ENCODE measurements at regions not wholly inside any gene's neighbourhood (a gene's known extent, or its start where the extent isn't known, plus 50 kb on each side); places are given as distances from the start of the nearest gene placed in this dataset.

- 20% methylated on average over 4 of the region's 4 CpGs for WGBS (ENCODE audit: missing lambda C conversion rate)
- ATAC-seq, result no peak
Observed at GRCh38 chr9:11966786-11967185, 726.4 kb upstream of the TYRP1 start.

GRCh38 chr9:11968631-11969030 lies 724.6 kb upstream of the TYRP1 start:
- 0% methylated on average over 1 of the region's 1 CpG for WGBS (ENCODE audit: missing lambda C conversion rate)
- ATAC-seq (no peak), FAIRE-seq (no peak), DNase-seq (ENCODE audit: low read depth in 1 of 2, low spot score in 1 of 2) (no peak)
- POLR2A ChIA-PET, result no interaction called here
- Histone ChIP-seq H3K4me1 (no peaks in the 10 kb centered on the region), H3K27ac (no peak overlapping the region), H3K4me2 (no peak overlapping the region), H3K4me3 (no peak overlapping the region), H3K9me3 (no peaks in the 10 kb centered on the region)
- CTCF ChIA-PET, result interaction anchor here (0.6 kb wide), 1 partner anchor 671 kb away, joined by 3 read pairs; no protein-coding TSS in a partner anchor
- TF ChIP-seq PBX3 (IDR thresholded peaks at IDR 0.05) (no peak), MAX (IDR thresholded peaks at IDR 0.05) (no peak), EP300 (IDR thresholded peaks at IDR 0.05) (no peak), ZSCAN20 (CRISPR knock-in tag; IDR thresholded peaks at IDR 0.05) (no peak), CBX2 (IDR thresholded peaks at IDR 0.05; ENCODE audit: borderline replicate concordance, low read depth) (no peak), RNF2 (IDR thresholded peaks at IDR 0.05; ENCODE audit: borderline replicate concordance, low read depth) (no peak), KDM5A (IDR thresholded peaks at IDR 0.05) (no peak), ZFP36 (IDR thresholded peaks at IDR 0.05; ENCODE audit: borderline replicate concordance, partially characterized antibody) (no peak), HOXB13 (CRISPR knock-in tag; IDR thresholded peaks at IDR 0.05; ENCODE audit: low read depth) (no peak), ZC3H11A (IDR thresholded peaks at IDR 0.05) (no peak), TFCP2L1 (CRISPR knock-in tag; IDR thresholded peaks at IDR 0.05) (no peak), ATOH8 (CRISPR knock-in tag; IDR thresholded peaks at IDR 0.05; ENCODE audit: low read depth) (no peak), EHMT2 (IDR thresholded peaks at IDR 0.05; ENCODE audit: low read depth) (no peak), POLR2AphosphoS2 (conservative IDR thresholded peaks at IDR 0.05; ENCODE audit: low read length) (no peak), HOXB5 (CRISPR knock-in tag; IDR thresholded peaks at IDR 0.05) (no peak), ZNF302 (CRISPR knock-in tag; IDR thresholded peaks at IDR 0.05) (no peak), RARB (CRISPR knock-in tag; IDR thresholded peaks at IDR 0.05) (no peak), HEYL (CRISPR knock-in tag; IDR thresholded peaks at IDR 0.05) (no peak), ELK1 (IDR thresholded peaks at IDR 0.05; ENCODE audit: low read depth, low read length) (no peak)

More at GRCh38 chr9:11966786-11967185, 726.4 kb upstream of the TYRP1 start:
- no peak overlapping the region for H3K4me2 ChIP-seq
- no peaks in the 10 kb centered on the region for H3K4me1 ChIP-seq
- no peak for FAIRE-seq
- ChIA-PET CTCF (no interaction called here), POLR2A (no interaction called here)
- DNase-seq (ENCODE audit: low read depth in 1 of 2, low spot score in 1 of 2), result no peak
- no peak overlapping the region for H3K27ac ChIP-seq
- no peak overlapping the region for H3K4me3 ChIP-seq
- H3K9me3 ChIP-seq, result no peaks in the 10 kb centered on the region; the same call in 2 of the 3 replicates
- TF ChIP-seq CBX2 (IDR thresholded peaks at IDR 0.05; ENCODE audit: borderline replicate concordance, low read depth) (no peak), ZSCAN20 (CRISPR knock-in tag; IDR thresholded peaks at IDR 0.05) (no peak), TP53 (CRISPR knock-in tag; IDR thresholded peaks at IDR 0.05) (no peak), EP300 (IDR thresholded peaks at IDR 0.05) (no peak), FOXS1 (CRISPR knock-in tag; IDR thresholded peaks at IDR 0.05) (no peak), HOXA7 (CRISPR knock-in tag; IDR thresholded peaks at IDR 0.05) (no peak), BHLHE40 (IDR thresholded peaks at IDR 0.05; ENCODE audit: low read depth, low read length) (no peak), RARB (CRISPR knock-in tag; IDR thresholded peaks at IDR 0.05) (no peak)

All from A549 (cell line).